KMS-11 (cell line): ENCODE measurements at regions not wholly inside any gene's neighbourhood (a gene's known extent, or its start where the extent isn't known, plus 50 kb on each side); places are given as distances from the start of the nearest gene placed in this dataset.
A peak's percentile ranks its signal among the peaks of the same experiment; 100 is the strongest.

Experiments
- H2AFZ ChIP-seq: fragments of 200-600 bp; sonication (generic); 2 replicates; pipeline ENCODE4 v1.6.1; 2016; ENCODE audit warnings: antibody characterized with exemption, mixed run types, low read depth
- H3K27ac ChIP-seq: fragments of 200-600 bp; sonication (generic); 2 replicates; pipeline ENCODE4 v1.6.1; 2016; ENCODE audit warnings: mild to moderate bottlenecking, mixed run types
- H3K27me3 ChIP-seq: fragments of 200-600 bp; sonication (generic); 2 replicates; pipeline ENCODE4 v1.6.1; 2017; ENCODE audit warnings: mild to moderate bottlenecking, low read depth, mixed run types, moderate library complexity; ENCODE audit not compliant: insufficient read depth
- H3K36me3 ChIP-seq: fragments of 200-600 bp; sonication (generic); 2 replicates; pipeline ENCODE4 v1.6.1; 2017; ENCODE audit warnings: mild to moderate bottlenecking, mixed run types; ENCODE audit not compliant: insufficient read depth
- H3K4me1 ChIP-seq: fragments of 200-600 bp; sonication (generic); 2 replicates; pipeline ENCODE4 v1.6.1; 2016; ENCODE audit warnings: mild to moderate bottlenecking, low read depth, mixed run types; ENCODE audit not compliant: poor library complexity, severe bottlenecking
- H3K4me2 ChIP-seq: fragments of 200-600 bp; sonication (generic); 2 replicates; pipeline ENCODE4 v1.7.0; 2016; ENCODE audit warnings: mild to moderate bottlenecking, mixed run types
- H3K4me3 ChIP-seq: fragments of 200-600 bp; sonication (generic); IDR thresholded peaks from 2 replicates; pipeline ENCODE4 v1.6.1; 2017; ENCODE audit warnings: low read depth, low read length, mixed read lengths; ENCODE audit not compliant: insufficient read depth
- H3K79me2 ChIP-seq: fragments of 200-600 bp; sonication (generic); 2 replicates; pipeline ENCODE4 v1.6.1; 2016; ENCODE audit warnings: low read depth, mixed run types; ENCODE audit not compliant: insufficient read depth
- H3K9ac ChIP-seq: fragments of 200-600 bp; sonication (generic); 2 replicates; pipeline ENCODE4 v1.6.1; 2016; ENCODE audit warnings: mild to moderate bottlenecking, mixed run types
- H4K20me1 ChIP-seq: fragments of 200-600 bp; sonication (generic); 2 replicates; pipeline ENCODE4 v1.6.1; 2016; ENCODE audit warnings: mild to moderate bottlenecking, mixed run types; ENCODE audit not compliant: insufficient read depth
- TF ChIP-seq, protein P1 (sequence below): fragments of 200-600 bp; sonication (generic); conservative IDR thresholded peaks from 2 replicates; pipeline ENCODE4 v1.6.1; 2017; ENCODE audit warnings: low read depth, mild to moderate bottlenecking, antibody characterized with exemption, low read length, moderate library complexity, mixed read lengths

- TF ChIP-seq, protein P1, sequence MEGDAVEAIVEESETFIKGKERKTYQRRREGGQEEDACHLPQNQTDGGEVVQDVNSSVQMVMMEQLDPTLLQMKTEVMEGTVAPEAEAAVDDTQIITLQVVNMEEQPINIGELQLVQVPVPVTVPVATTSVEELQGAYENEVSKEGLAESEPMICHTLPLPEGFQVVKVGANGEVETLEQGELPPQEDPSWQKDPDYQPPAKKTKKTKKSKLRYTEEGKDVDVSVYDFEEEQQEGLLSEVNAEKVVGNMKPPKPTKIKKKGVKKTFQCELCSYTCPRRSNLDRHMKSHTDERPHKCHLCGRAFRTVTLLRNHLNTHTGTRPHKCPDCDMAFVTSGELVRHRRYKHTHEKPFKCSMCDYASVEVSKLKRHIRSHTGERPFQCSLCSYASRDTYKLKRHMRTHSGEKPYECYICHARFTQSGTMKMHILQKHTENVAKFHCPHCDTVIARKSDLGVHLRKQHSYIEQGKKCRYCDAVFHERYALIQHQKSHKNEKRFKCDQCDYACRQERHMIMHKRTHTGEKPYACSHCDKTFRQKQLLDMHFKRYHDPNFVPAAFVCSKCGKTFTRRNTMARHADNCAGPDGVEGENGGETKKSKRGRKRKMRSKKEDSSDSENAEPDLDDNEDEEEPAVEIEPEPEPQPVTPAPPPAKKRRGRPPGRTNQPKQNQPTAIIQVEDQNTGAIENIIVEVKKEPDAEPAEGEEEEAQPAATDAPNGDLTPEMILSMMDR, result no peak
- no peak overlapping the region for H3K4me2 ChIP-seq
- no peaks in the 10 kb centered on the region for H3K4me1 ChIP-seq
- no peak overlapping the region for H3K4me3 ChIP-seq
- no peak overlapping the region for H3K9ac ChIP-seq
- H3K79me2 ChIP-seq, result no peaks in the 10 kb centered on the region
- H3K27ac ChIP-seq, result no peak overlapping the region
- no peak overlapping the region for H2AFZ ChIP-seq
- no peaks in the 10 kb centered on the region for H3K27me3 ChIP-seq
- H4K20me1 ChIP-seq, result no peaks in the 10 kb centered on the region
- H3K36me3 ChIP-seq, result no peaks in the 10 kb centered on the region
Measured at GRCh38 chr21:19350286-19350685, 946.7 kb upstream of the TMPRSS15 start.

DNA sequence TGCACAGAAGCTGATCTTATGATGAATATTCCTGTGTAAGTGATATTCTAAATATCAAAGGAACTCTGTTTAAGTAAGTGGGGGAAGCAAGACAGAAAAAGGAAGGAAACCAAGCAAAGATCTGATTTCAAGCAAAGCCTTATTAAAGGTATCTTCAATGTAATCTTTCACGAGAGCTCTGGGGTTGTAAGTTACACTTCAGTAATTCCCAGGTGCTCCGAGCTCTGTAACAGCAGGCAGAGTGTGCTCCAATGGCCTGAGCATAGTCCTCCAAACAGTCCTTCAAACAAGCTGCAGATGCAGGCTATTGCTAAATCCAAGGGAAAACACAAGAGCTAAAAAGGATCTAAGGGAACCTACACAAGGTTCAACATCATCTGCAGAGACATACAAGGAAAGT lies 949.7 kb upstream of the TMPRSS15 start:
- Histone ChIP-seq H3K27me3 (no peaks in the 10 kb centered on the region), H2AFZ (no peak overlapping the region), H3K4me3 (no peak overlapping the region), H3K4me2 (no peak overlapping the region), H3K9ac (no peak overlapping the region), H4K20me1 (no peaks in the 10 kb centered on the region), H3K36me3 (no peaks in the 10 kb centered on the region), H3K79me2 (no peaks in the 10 kb centered on the region), H3K27ac (no peak overlapping the region), H3K4me1 (no peaks in the 10 kb centered on the region)
- TF ChIP-seq, protein P1, result no peak

DNA sequence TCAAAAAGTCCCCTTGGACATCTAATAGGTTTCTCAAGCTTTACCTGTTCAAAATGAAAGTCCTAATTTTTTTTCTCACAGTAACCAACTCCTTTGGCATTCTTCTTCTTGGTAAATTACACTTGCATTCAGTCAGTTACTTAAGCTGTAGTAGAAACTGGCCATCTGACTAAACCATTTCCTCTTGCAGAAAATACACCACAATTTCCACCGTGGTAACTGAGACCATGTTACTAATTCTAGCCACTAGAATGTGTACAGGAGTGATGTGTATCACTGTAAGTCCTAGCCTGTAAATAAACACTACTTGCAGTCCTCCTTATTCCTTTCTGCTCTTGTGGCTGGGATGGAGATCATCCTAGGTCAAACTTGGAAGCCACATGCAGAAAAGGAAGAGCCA lies 965.4 kb upstream of the TMPRSS15 start:
- Histone ChIP-seq H3K36me3 (no peaks in the 10 kb centered on the region), H3K27ac (no peak overlapping the region), H4K20me1 (no peaks in the 10 kb centered on the region), H3K4me2 (no peak overlapping the region), H3K4me3 (no peak overlapping the region), H3K9ac (no peak overlapping the region), H3K79me2 (no peaks in the 10 kb centered on the region), H3K4me1 (peaks cover 7% of the 10 kb centered on the region), H2AFZ (peak overlapping the region; percentile 3; the same call in 1 of the 2 replicates), H3K27me3 (no peaks in the 10 kb centered on the region)
- TF ChIP-seq, protein P1, result no peak

DNA sequence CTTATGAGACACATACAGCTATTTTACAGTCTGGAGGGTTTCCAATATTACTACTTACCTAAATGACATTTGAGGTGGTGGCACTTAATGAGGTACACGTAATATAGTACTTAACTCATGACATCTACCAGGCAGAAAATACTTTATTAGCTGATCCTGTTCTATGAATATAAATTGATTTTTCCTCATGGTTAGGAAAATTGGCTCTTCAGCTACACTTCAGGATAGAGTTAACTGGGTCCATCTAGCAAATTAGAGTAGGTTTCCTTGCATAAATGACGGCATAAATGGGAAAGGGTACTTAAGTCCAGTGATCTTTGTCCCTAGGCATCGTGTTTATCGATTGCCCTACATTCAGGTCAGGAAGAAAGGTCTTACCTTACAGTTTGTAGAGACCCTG lies 988.8 kb upstream of the TMPRSS15 start:
- H3K79me2 ChIP-seq, result no peaks in the 10 kb centered on the region
- H3K4me3 ChIP-seq, result no peak overlapping the region
- no peak overlapping the region for H3K4me2 ChIP-seq
- no peaks in the 10 kb centered on the region for H4K20me1 ChIP-seq
- H3K27me3 ChIP-seq, result no peaks in the 10 kb centered on the region
- no peak overlapping the region for H3K9ac ChIP-seq
- H3K27ac ChIP-seq, result no peak overlapping the region
- no peak overlapping the region for H2AFZ ChIP-seq
- H3K4me1 ChIP-seq, result no peaks in the 10 kb centered on the region
- TF ChIP-seq, protein P1, result no peak
- no peaks in the 10 kb centered on the region for H3K36me3 ChIP-seq
